GM19240 (cell line): ENCODE measurements at regions not wholly inside any gene's neighbourhood (a gene's known extent, or its start where the extent isn't known, plus 50 kb on each side); places are given as distances from the start of the nearest gene placed in this dataset.

ENCODE experiments used
- DNase-seq: peaks from one replicate; pipeline ENCODE4 v3.0.0; 2011; ENCODE audit warnings: low spot score; ENCODE audit not compliant: insufficient read length

DNA sequence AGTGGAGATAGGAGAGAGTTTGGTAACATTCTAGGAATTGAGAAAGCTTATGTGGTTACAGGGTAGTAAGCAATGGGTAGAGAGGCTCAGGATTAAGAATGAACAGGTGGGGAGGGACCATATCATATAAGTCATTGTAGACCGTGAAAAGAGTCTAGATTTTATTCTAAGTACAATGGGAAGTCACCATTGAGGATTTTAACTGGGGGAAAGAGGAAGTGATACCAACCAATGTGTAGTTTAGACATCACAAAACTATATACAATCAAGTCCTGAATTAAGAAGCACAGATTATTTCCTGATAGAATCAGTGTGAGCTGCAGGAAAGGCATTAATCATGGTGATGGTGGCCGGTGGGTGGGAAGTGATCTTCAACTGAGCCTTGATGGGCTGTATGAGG is 178.3 kb upstream of the ZIC3 start:
- no peak for DNase-seq

DNA sequence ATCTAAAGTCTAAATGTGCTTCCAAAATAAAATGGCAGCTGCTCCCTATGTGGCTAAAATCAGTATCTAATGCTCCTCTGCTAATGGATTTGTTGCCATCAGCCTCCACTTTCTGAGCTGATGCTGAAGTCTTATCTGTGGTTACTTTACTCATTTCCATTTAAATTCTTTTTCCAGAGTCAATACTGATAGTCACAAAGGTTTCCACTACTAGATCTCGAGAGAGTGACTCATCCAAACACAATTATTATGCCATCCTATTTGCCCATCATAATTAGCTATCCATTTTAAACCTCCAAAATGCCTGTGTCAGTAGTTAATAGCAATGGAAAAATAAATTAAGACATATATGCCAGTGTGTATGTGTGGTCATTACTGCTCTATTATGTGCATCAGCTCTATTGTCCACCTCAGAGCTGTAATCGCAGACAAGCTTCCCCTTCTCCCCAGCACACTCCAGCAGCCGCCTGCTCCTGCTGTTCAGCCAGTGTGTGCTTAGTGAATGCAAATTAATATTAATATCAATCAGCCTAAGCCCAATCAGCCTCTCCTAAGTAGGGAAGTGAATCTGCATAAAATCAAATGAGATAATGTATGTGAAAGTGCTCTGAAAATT is 199.8 kb upstream of the ZIC3 start:
- no peak for DNase-seq

DNA sequence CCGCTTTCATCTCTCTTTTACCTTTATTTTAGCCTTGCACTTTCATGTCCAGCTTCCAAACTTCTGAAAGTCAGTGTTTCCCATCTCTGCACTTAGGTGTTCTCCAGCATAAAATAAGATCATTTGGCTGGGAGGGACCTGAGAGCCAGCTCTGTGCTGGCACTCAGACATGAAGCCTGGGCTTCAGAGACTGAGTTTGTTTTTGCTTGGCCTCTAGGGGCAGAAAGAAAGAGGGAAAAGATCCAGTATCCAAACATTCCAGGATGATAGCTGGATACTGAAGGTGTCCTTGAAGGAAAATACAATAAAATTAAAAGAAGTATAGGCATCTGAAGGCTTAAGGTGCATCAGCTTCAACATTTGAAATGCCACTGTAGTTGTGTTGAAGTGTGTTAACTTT is 202.4 kb upstream of the ZIC3 start:
- no peak for DNase-seq

DNA sequence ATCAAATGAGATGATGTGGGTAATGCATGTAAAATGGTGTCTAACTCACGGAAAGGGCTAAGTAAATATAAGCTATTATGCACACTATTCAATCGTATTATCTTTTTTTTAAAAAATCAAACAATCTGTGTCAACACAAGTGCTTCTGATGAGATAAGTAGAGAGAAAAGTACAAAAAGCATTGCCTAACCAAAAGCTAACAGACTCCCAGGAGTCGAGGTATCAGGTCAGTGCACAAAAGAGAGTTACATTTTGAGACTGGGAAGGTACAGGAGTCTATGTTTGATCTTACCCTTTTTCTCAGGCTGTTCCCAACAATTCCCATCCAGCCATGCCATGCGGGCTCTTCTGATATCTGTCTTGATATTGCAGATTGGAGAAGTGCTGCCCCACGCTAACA is 203.3 kb upstream of the ZIC3 start:
- DNase-seq: no peak

DNA sequence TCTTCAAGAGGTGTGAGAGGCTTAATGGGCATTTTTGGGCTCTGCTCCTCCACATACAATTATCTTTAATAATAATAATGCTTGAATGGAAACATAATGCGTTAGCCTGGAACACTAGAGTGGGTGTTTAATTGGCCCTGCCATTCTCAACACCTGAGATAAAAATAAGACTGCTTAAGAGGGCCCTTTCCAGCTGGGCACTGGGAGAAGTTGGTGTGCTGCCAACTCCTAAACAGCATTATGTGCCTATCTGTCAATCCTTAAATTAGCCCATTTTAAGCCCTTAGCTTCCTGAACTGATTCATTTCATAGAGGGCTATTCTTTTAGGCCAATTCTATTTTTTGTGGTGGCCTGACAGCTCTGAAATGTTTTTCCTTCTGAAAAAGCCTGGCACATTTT is 211.1 kb upstream of the ZIC3 start:
- no peak for DNase-seq

DNA sequence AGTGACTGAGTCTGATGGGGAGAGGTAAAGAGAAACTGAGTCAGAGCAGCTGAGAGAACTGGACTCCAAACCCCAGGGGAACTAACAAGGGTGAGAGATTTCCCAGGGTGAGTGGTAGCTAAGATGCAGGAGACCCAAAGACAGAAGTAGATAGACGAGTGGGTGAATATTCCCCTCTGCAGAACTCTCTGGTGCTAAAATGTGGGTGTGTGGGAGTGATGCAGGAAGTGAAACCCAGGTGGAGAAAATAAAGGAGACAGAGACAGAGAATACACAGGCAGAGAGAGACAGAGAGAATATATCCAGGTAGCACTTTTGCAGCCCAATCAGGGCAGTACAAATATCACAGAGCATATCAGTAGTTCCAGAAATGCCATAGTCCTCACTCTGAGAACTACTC is 212.5 kb upstream of the ZIC3 start:
- DNase-seq: no peak

DNA sequence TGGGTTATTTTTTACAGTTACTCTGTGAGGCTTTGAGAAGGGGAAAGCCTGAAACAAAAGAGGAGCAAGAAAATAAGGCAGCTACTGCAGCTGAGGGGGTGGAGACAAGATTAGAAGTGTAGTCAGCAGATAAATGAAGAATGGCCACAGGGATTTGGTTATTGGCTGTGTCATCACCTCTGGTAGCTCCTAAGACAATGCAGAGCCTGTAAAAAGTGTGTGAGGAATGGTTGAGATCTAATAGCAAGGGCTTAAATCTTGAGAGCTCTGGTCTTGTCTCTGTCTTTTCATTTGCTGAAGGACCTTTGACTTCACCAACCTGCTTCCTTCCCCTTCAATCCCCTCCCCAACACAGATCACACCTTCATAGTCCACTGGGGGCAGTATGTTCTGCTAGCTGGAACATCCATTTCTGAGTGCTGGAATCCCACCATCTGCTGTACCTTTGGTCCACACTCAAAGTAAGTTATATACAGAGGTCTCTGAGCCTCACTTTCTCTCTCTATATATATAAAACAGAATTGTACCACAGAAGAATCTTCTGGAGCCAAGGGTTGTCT is 213.7 kb upstream of the ZIC3 start:
- no peak for DNase-seq

DNA sequence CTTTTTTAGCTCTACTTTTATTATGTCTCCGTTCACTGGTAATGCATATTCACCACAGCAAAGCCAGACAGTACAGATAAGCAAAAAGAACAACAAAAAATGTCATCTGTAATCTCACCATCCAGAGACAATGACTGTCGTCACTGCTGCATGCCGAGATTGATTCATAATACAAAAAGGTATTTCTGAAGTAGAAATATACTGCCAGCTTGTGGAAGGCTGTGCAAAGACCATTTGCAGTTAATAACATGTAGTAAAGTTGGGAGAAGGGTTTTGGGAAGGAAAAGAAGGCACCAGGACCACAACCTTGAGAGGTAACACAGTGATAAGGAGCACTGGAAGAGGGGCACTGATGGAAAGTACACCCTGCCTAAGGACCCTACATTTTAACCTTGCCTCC is 223.0 kb upstream of the ZIC3 start:
- DNase-seq: no peak

DNA sequence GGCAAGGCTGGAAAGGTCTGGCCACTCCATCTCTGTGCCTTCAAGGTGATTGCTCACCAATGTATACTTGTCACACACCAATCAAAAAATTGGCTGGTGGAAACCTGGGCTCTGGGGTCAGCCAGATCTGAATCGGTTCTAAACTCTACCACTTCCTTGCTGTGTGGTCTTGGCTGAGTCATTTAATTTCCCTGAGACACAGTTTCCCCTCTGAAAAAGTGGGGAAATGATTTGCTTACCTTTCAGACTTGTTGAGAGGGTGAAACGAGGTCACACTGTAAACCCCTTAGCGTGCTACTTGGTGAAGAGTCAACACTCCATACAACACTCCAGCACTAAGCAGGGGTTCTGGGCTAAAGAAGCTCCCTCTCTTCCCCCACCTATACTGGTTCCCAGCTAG is 252.3 kb upstream of the ZIC3 start:
- no peak for DNase-seq

DNA sequence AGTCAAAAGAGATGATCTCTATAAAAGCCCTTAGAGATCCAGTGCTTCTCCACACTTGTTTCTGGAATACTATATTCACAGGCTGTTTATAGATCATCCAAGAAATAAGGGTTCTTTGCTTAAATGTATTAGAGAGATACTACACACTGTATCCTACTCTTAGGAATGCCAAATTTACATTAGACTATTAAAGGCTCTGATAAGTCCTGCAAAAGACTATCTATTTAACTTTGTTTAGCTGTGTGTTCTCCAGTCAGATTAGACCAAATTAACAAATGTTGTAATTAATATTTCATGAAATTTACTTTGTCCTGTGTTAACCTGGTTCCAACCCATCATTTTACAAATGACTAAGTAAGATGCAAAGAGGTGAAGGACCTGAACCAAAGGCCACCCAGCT is 260.5 kb upstream of the ZIC3 start:
- no peak for DNase-seq

DNA sequence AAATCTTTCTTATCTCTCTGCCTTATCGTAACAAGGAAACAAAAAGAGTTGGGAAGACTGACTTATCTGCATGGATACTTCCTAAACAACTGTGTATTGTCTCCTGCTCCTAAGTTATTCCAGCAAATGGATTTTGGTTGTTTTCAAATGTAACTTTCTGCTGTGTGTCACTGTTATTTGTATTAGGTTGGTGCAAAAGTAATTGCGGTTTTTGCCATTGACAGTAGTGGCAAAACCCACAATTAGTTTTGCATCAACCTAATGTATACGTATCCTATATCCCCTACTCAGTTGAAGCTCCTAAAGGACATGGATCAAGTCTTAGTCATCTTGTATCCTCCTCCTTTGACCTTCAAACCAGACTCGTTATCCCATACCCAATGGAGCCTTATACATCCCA is 263.4 kb upstream of the GPR101 start:
- DNase-seq: no peak

DNA sequence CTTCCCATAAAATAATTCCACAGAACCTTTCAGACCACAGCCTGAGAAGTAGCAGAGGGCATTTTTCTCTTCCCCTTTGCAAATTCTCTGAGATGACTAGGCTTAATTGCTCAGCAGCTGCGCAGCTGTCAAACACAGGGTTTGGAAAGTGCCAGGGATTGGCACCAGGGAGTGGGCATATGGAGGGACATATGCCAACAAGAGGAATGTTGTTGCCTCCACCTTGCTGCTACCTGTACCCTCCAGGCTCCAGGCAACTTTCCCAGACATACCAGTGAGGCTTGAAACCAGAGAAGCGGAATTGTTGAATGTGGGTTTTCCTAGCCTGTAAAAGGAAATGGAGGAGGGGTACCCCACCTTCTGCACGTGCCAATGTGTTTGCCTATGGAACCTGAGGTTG is 256.2 kb upstream of the GPR101 start:
- no peak for DNase-seq

DNA sequence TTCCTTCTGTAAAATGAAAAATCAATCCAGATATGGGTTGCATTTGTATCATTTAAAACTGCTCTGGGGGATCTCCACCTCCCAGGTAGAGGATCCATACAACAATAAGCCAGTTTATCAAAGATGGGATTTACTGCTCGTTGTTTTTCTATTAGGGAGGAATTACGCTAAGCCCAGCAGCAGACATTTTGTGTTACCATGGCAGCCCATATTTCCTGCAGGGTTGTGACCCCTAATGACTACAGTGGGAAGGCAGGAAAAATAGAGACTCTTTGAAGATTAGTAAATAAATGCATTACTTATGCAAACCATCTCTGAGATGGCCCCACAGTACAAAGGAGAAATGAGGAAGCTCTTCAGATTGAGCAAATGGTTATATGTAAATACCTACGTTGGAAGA is 253.4 kb upstream of the GPR101 start:
- DNase-seq: no peak

DNA sequence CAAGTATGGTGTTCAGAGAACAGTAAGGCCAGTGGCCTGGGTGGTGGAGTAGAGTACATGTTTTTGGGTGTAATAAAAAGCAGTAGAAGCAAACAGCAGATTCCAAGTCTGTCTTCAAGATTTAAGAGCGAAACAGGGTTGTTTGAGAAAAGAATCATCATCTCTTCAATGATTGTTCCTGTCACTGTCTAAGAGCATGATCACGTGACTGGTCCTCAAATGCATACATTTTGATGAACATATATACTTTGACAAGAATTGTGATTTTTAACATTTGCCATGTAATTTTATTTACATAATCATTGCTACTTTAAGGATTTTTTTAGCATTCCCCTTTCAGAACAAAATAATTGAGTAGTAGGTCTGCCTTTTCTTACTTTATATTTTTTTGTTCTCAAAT is 252.6 kb upstream of the GPR101 start:
- no peak for DNase-seq

DNA sequence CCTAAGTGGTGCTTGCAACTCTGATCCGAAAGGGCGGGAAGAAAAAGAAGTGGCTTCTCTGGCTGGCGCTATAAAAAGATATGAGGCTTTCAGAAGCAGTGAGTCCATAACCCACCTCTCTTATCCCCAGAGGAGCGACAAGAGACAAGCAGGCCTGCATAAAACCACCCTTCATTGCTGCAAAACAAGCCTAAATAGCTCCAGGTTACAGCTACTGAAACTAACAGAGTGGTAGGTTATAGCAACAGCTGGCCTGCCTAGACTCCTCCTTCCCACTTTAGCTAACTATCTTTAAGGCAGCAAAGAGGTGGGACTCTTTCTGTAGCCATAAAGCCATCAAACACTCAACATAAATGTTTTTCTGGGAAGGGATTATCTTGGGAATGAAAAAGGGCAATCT is 245.0 kb upstream of the GPR101 start:
- DNase-seq: no peak

DNA sequence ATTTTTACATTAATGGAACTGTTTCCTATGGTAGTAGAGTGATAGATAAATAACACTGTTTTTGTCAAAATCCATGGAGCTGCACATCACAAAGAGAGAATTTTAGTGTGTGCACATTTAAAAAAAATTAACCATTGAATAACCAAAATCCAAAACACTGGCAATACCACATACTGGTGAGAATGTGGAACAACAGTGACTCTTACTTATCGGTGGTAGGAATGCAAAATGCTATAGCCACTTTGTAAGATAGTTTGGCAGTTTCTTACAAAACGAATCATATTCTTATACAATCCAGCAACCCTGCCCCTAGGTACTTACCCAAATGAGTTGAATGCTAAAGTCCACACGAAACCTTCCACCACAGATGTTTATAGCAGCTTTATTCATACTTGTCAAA is 229.6 kb upstream of the GPR101 start:
- DNase-seq: no peak

DNA sequence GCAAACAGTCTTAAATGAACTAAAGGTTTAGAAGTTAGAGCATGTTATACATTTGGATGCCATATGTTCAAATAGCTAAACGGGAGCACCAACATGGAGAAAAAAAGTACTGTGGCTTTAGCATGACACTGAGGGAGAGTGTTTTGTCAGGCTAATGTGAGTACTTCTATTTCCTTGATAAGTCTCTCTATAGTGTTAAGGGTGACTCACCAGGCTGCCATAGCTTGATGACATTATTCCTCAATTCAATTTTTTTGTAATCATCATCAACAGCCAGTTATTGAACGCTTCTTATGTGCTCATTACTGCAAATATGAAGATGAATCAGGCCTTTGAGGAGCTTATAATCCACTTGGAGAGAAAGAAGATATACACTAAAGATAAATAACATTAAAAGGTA is 211.4 kb upstream of the GPR101 start:
- no peak for DNase-seq

DNA sequence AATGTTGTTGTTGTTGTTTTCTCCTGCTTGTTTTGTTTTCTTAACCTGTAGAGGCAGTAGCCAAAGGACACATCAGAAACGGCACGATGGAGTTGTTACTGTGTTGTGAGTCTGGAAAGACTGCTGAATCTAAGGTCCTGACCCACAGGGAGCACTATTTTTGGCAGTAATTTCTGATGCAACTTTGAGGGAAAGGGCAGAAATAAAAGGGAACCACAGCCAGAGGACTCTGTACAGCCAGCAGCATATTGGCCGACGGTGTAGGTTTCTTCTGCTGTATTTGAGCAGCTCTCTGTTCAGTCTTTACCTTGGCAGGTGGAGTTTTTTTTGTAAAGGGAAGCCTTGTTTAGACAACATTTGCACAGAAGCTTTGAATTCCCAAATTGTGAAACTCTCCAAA is 203.0 kb upstream of the GPR101 start:
- DNase-seq: no peak

DNA sequence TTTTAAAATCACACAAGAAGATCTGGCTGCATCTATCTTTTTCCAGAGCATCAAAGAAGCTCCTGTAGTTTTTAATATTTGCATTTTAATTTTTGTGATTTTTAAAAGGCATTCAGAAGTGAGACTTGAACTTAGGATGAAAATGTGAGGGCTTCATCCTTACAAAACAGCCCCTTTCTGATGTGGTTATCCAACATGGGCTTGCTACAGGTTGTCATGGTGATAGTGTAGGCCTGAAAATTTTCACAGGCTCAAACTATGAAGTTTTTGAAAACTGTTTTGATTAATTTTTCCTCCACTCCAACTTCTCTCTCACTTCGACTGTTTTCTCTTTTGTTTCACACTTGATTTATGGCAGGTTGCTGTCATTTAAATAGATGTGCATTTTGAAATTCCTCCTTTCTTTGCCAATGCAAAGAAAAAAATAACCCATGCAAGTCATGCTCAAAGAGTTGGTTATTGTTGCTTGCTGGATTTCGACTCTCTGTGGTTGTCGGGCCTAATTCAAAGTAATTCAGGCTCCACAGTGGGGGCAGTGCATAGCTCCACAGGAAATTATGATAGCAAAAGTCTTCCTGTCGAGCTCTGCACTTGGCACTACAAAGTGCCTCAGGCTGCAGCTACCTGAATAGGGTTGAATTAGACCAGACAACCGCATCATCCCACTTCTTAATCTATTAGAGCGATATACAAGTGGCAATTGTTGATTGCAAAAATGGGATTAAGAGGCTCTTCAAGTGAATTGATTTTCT is 201.0 kb upstream of the GPR101 start:
- DNase-seq: no peak

DNA sequence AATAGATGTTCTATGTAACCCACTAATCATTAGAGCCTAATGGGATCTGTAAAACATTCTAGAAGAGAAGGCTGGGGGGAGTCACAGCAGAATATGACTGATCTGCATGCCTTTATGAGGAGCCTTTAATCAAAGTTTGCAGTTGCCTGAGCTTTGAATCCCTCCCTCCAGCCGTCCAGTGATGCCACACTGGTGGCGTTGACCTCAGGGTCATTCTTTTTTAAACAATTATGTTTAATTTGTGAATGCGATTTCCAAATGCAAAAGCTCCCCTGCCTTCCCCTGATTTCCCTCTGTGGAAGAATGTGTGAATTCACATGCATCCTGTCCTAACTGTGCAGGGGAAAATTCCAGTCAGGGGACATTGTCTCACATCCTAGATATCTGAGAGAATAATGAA is 199.7 kb upstream of the GPR101 start:
- DNase-seq: no peak

DNA sequence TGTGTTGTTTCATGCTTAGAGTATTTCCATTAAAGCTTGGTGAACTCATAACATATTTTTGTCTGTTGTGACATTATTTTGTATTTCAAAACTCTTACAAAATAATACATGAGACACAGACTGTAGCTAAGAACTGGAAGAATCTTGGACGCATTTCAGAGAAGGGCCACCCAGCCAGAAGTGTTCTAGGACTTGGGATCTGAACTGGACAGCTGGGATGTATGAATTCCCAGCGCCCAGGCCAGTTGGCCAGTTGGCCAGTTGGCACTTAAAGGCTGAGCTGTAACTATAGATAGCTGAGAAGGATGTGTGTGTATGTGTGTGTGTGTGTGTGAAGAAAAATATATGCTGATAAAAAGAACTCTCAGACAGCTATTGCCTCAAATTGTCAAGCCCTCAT is 193.4 kb upstream of the GPR101 start:
- DNase-seq: no peak

DNA sequence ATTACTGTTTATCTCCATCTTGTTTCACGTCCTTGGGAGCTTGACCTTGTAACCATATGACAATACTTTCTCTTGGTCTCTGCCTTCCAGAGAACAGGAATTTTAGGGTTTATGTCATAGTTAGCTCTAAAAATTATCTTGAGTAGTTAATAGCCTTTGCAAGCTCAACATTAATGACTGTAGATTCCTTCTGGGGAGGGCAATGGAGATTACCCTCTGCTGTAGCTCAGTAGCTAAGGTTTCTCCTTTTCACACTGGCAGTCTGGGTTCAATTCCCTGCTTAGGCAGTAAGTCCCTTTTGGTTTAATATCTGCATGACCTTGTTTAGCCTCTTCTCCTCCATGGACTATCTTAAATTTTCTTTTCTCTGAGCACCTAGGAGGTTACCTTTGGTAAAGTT is 181.7 kb upstream of the GPR101 start:
- DNase-seq: no peak

DNA sequence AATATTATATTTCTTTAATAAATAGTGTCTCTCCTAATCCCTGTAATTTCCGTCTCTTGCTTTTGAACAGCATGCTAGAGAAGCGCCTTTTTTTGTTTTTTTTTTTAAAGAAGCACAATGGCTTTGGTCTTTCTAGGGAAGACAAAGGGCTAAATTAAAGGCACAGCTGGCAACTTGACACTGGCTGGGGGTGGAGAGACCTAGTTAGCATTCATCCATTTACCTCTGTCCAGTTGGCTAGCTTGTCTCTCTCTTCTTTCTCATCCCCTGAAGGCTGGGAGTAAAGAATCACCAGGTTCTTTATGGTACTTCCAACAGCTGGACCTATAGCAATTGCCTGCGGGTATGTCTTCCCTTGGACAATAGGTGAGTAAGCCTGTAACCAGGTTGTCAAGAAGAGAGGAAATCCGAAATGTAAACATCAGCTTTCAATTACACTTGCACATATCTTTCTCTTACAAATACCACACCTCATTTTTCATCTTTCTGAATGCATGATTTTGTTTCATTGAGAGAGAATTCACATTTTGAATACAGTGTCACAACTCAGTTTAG is 178.4 kb upstream of the GPR101 start:
- DNase-seq: no peak
